ENCODE measurements at regions not wholly inside any gene's neighbourhood (a gene's known extent, or its start where the extent isn't known, plus 50 kb on each side); places are given as distances from the start of the nearest gene placed in this dataset.

GRCh38 chr16:52182840-52183239 lies 364.1 kb downstream of the TOX3 start:
- ATAC-seq (ENCODE audit: low read depth) (no peak), DNase-seq (no peak)
- no peaks in the 10 kb centered on the region for H3K4me1 ChIP-seq (ENCODE audit: control insufficient read depth, insufficient read depth, low read length)
- H3K14ac ChIP-seq (replicated peaks; ENCODE audit: low read depth, low read length): no peak overlapping the region
- no peak overlapping the region for H3K4ac ChIP-seq (ENCODE audit: low read depth, low read length)
- H2AK5ac ChIP-seq (ENCODE audit: low read depth, low read length): no peak overlapping the region
- no peaks in the 10 kb centered on the region for H3K79me1 ChIP-seq (ENCODE audit: low read depth in 1 of 2, low read length in 2 of 2)
- no peak overlapping the region for H3K4me2 ChIP-seq (ENCODE audit: low read depth, low read length)
- intact Hi-C loops (cut with micrococcal nuclease): no loop called here
- no peak overlapping the region for H2AK9ac ChIP-seq (replicated peaks; ENCODE audit: low read depth, low read length, poor library complexity)
- no peak overlapping the region for H2BK120ac ChIP-seq (ENCODE audit: low read depth, low read length)
- in situ Hi-C loops (cut with MboI; ENCODE audit: low sequenced_read_pairs): loop anchor here (10.0 to 25.0 kb wide), 3 partner anchors 96 to 832 kb away; no protein-coding TSS in a partner anchor
- no peak overlapping the region for H3K27ac ChIP-seq (ENCODE audit: insufficient read depth, low read length)
- H4K20me1 ChIP-seq (ENCODE audit: insufficient read depth, low read length): no peaks in the 10 kb centered on the region
- CTCF ChIA-PET: interaction anchor here (0.8 kb wide), 1 partner anchor 9 kb away, joined by 6 read pairs; no protein-coding TSS in a partner anchor
- POLR2A ChIA-PET (ENCODE audit: unreplicated experiment): no interaction called here
- no peak overlapping the region for H4K8ac ChIP-seq (ENCODE audit: low read depth in 2 of 2, low read length in 2 of 2)
- H3K36me3 ChIP-seq (ENCODE audit: control insufficient read depth, insufficient read depth, low read length): no peaks in the 10 kb centered on the region
- no peak overlapping the region for H3K4me3 ChIP-seq (ENCODE audit: insufficient read depth, low read depth, low read length)
- H2BK20ac ChIP-seq (ENCODE audit: low read depth, low read length): no peak overlapping the region
- H4K91ac ChIP-seq (ENCODE audit: insufficient read depth, low read depth, low read length): no peak overlapping the region
- no peak overlapping the region for H3K56ac ChIP-seq (ENCODE audit: extremely low read depth, insufficient read depth, low read length)
- no peaks in the 10 kb centered on the region for H3K27me3 ChIP-seq (ENCODE audit: control insufficient read depth, insufficient read depth, low read length)
- H3K9me1 ChIP-seq (ENCODE audit: insufficient read depth, low read length): no peaks in the 10 kb centered on the region
- H2AFZ ChIP-seq (replicated peaks; ENCODE audit: low read length, poor library complexity): no peak overlapping the region
- no TSS peak for BruUV-seq (replicated peaks)
- no peak overlapping the region for H2BK15ac ChIP-seq (ENCODE audit: low read depth, low read length)
- no peak overlapping the region for H2BK5ac ChIP-seq (ENCODE audit: low read depth, low read length, poor library complexity, severe bottlenecking)
- TF ChIP-seq MAFK (IDR thresholded peaks at IDR 0.05; ENCODE audit: low read depth, low read length) (peak; percentile 41), FOS (IDR thresholded peaks at IDR 0.05; ENCODE audit: low read depth, low read length) (no peak), SMC3 (IDR thresholded peaks at IDR 0.05; ENCODE audit: low read depth, low read length) (no peak), USF2 (IDR thresholded peaks at IDR 0.05; ENCODE audit: low read depth, low read length) (no peak), MAZ (IDR thresholded peaks at IDR 0.05; ENCODE audit: borderline replicate concordance, low read depth, low read length) (no peak), RCOR1 (IDR thresholded peaks at IDR 0.05; ENCODE audit: insufficient replicate concordance, low read length) (no peak)
- dilution Hi-C loops (cut with HindIII; ENCODE audit: low sequenced_read_pairs, unreplicated experiment): no loop called here
- no peak overlapping the region for H4K5ac ChIP-seq (ENCODE audit: low read depth, low read length)
- H3K9ac ChIP-seq (ENCODE audit: low read depth, low read length): no peak overlapping the region
- H3K9me3 ChIP-seq (ENCODE audit: control insufficient read depth, insufficient read depth, low read length): no peaks in the 10 kb centered on the region
- no peak overlapping the region for H3K18ac ChIP-seq (ENCODE audit: low read depth, low read length)
- H3K23ac ChIP-seq (ENCODE audit: low read depth, low read length): no peak overlapping the region
- 20% methylated on average over 1 of the region's 2 CpGs; no CpG with 5 or more reads in 1 of the 2 experiments for WGBS, 2 experiments (ENCODE audit: extremely low coverage in 2 of 2, insufficient read length in 1 of 2)

All from IMR-90 (cell line).